PC-9 (cell line): ENCODE measurements at regions not wholly inside any gene's neighbourhood (a gene's known extent, or its start where the extent isn't known, plus 50 kb on each side); places are given as distances from the start of the nearest gene placed in this dataset.

Experiments
- EZH2 ChIP-seq: fragments of 200-600 bp; sonication (generic); IDR thresholded peaks from 2 replicates; pipeline ENCODE4 v1.8.0; 2017; ENCODE audit warnings: antibody characterized with exemption, low read depth
- TF ChIP-seq, protein P1 (sequence below): fragments of 200-600 bp; sonication (generic); conservative IDR thresholded peaks from 2 replicates; pipeline ENCODE4 v1.6.1; 2017; ENCODE audit warnings: mixed run types, antibody characterized with exemption, mild to moderate bottlenecking, moderate library complexity

DNA sequence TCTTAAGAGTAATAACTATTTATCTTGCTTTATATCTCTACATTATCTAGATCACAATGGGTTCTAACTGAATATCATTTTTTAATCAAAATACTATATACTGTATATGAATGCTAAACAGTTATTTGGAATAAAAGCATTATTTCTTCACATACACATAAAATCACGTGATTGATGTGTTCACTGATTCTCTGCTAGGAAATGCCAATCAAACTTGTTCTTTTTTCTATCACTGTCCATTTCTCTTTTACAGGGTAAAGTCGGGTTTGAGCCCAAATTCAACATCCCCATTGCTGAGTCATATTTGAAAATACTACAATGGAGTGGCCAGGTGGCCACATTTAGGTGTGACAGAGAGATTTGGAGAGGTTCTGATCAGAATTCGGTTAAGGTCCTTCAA is 1114.0 kb upstream of the PIK3C3 start:
- TF ChIP-seq, protein P1, sequence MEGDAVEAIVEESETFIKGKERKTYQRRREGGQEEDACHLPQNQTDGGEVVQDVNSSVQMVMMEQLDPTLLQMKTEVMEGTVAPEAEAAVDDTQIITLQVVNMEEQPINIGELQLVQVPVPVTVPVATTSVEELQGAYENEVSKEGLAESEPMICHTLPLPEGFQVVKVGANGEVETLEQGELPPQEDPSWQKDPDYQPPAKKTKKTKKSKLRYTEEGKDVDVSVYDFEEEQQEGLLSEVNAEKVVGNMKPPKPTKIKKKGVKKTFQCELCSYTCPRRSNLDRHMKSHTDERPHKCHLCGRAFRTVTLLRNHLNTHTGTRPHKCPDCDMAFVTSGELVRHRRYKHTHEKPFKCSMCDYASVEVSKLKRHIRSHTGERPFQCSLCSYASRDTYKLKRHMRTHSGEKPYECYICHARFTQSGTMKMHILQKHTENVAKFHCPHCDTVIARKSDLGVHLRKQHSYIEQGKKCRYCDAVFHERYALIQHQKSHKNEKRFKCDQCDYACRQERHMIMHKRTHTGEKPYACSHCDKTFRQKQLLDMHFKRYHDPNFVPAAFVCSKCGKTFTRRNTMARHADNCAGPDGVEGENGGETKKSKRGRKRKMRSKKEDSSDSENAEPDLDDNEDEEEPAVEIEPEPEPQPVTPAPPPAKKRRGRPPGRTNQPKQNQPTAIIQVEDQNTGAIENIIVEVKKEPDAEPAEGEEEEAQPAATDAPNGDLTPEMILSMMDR = no peak
- TF ChIP-seq EZH2 = no peak
